Pulmonary artery endothelial cell (primary cell): ENCODE measurements at regions not wholly inside any gene's neighbourhood (a gene's known extent, or its start where the extent isn't known, plus 50 kb on each side); places are given as distances from the start of the nearest gene placed in this dataset.
"Not testable (repeated sequence)": the region's sequence is repeated elsewhere in the genome, so short reads cannot be mapped to it uniquely, and the experiment has no call there.

ENCODE experiments used
- DNase-seq: peaks from one replicate; pipeline ENCODE4 v3.0.0-alpha.2; 2011; ENCODE audit warnings: low read depth, low spot score

DNA sequence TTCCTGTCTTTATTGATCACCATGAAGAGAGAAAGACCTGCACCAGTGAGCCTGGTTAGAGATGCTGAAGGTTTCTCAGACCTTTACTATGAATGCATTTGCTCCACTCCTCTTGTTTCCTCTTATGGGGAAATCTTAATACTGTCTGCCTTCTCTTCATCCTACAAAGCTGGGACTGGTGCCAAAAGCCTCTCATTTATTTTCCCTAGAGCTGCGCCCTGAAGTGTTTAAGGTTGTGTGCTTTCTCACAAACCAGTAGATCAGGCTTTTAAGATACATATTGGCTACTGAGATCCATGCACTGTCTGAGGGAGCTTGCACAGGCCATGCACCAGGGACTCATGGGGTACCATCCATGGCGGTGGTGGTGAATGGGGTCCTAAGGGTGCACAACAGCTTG is 286.1 kb upstream of the PMFBP1 start:
- DNase-seq = no peak

DNA sequence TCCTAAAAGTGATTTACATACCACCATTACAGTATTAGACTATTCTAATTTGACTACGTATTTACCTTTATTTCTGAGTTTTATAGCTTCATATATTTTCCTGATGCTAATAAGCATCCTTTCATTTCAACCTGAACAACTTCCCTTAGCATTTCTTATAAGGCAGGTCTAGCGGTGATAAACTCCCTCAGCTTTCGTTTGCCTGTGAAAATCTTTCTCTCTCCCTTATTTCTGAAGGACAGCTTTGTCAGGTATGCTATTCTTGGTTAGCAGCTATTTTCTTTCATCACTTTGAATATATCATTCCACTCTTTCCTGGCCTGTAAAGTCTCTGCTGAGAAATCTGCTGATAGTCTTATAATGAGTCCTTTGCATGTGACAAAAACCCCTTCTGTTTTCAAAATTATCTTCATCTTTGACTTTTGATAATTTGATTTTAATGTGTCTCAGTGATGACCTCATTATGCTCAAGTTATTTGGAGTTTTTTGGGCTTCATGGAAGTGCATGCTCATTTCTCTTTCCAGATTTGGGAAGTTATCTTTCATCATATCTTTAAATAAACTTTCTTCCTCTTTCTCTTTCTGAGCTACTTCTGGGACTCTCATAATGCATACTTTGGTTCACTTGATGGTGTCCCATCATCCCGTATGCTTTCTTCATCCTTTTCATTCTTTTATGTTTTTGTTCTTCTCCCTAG is 285.4 kb upstream of the PMFBP1 start:
- no peak for DNase-seq

DNA sequence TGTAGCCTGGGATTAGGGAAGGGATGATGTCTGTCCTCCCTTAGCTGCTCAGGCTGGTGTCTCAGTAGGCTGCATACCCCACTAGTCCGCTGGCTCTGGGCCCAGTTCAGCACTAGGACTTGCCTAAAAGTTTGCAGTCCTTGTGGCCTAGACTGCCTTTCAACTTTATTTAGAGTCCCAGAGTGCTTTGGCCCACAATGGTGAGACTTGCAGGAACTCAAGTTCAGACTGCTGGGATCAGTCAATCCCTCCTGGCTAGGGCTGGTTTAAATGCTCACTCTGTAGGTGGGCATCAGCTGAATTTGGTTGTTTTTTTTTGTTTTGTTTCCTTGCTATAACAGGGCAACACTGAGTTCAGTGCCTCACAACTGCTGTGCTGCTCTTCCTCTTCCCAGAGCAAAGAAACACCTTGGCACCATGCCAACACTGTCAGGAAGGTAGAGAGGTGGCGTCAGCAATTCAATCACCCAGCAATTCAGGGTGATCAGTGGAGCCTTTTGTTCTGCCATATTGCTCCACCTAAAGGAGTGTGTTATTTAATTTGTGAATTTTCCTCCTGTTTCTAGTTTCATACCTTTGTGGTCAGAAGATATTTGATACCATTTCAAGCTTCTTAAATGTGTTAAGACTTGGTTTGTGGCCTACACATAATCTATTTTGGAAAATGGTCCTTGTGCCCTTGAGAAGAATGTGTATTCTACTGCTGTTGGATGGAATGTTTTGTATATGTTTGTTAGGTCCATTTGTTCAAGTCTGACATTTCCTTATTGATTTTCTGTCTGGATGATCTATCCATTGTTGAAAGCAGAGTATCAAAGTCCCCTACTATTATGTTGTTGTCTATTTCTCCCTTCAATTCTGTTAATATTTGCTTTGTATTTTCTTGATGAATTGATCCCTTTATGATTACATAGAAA is 284.0 kb upstream of the PMFBP1 start:
- no peak for DNase-seq

GRCh38 chr16:72453856-72454255 is 281.9 kb upstream of the PMFBP1 start:
- not testable (repeated sequence) for DNase-seq

GRCh38 chr16:72444696-72445095 is 272.7 kb upstream of the PMFBP1 start:
- no peak for DNase-seq

DNA sequence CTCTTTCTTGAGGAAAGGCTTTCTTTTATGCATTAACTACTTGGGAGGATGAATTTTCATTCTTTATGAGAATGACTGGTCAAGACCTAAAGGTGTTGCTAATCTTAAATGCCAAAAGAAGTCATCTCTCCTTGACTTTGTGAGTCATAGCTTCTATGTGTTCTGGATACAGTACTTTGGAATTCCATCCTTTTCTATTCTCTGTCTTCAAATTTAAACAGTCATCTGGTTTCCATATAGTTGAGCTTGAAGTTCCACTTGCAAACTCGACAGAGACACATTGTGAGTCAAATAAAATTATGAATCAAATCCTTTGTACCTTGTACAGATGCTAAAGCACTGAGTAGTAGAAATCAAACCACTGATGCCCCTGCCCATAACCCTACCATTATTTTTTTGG is 271.9 kb upstream of the PMFBP1 start:
- no peak for DNase-seq

DNA sequence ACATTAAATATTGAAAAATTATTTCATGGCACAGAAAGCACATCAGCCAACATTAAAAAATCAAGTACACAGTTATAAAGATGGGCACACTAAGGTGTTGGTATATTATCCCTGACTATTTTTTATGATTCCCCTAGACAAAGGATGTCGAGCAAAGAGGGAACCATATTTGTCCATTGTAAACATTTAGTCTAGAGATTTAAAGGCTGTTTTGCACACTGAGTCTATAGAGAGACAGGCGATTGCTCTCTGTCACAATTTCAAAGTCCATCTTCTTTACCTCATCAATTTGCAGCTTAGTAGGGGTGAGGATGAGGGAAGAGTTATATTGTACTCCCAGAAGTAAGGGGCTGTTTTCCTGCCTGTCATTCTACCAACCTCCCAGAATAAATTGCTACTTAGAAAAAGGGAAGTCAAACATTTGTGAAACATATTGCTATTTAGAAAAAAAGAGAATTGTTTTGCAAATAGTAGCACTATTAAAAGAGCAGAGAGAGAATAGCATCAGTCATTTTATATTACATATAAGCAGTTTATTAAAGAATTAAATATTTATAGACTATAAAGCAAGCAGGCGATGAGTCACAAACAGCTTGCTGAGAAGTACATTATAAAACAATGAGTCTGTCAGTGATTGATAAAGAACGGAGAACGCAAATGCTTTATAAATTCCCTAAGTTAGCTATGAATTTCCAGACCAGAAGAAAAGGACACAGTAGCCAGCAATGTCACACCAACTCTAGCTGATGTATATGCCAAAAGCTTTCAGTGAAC is 270.6 kb upstream of the PMFBP1 start:
- no peak for DNase-seq

DNA sequence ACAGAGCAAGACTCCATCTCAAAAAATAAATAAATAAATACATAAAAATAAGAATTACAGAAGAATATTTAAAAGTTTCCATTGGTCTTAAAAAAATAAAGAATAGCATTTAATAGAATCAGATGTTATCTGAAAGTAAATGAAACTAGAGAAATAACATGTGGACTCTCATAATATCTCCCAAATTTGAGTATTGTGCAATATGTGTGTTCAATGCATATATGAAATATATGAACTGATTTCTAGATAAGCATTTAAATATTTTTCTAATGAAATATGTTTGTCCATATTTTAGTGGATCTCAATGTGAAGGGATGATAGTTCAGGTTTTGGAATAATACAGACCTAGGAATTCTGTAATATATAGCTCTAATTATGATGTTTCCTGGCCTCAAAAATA is 265.9 kb upstream of the PMFBP1 start:
- DNase-seq = no peak

GRCh38 chr16:72434159-72434558 is 262.2 kb upstream of the PMFBP1 start:
- peak; percentile 7 for DNase-seq

DNA sequence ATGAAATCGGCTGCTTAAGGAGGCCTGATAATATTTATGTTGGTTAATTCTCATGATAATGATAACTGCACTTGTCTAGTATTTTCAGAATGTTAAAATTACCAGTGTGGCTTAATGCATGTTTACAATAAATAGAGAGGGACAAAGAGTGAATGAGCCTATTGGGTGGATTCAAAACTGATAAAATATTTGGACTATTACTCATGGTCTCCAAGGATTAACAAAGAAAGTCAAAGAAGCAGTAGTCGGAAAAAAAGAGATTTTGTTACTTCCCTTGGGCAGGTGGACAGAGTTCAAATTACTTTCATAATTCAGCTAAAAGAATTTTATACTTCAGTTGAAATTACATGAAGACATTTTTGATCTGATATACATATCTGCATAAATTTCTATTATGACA is 258.2 kb upstream of the PMFBP1 start:
- no peak for DNase-seq

- no peak for DNase-seq
Observed at GRCh38 chr16:72429671-72430081, 257.7 kb upstream of the PMFBP1 start.

DNA sequence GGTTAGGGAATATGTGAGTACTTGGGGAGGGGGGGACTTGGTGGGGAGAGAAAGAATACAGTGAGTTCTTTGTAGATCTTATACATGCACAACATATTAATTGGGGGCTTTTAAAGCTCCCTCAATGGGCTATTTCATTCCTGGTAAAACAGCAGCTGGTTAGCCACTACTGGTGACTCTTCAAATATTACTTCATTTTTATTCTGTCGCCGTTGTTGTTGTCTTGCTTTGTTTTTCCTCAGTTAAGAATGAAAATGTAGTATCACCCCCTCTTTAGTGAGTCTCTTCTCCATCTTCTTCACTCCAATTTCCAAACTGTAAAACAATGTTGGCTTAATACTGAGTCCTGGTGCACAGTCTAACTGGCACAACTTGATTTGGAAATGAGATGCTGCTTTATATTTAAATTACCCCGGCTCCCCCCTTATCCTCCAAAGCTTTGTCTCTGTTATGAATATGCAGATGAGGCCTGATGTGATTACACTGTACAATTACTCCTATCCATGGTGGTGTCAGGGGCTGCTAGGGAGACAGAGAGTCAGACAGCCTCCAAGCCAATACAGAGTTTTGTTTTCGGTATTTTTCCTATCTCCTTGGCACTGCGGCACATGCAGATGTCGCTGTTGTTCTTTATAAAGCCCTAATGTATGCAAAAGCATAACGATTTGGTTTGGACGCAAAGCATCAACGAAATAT is 256.9 kb upstream of the PMFBP1 start:
- DNase-seq = no peak

- DNase-seq = no peak
Observed at GRCh38 chr16:72427783-72428331, 255.9 kb upstream of the PMFBP1 start.

- no peak for DNase-seq
Observed at GRCh38 chr16:72427051-72427782, 255.3 kb upstream of the PMFBP1 start.

DNA sequence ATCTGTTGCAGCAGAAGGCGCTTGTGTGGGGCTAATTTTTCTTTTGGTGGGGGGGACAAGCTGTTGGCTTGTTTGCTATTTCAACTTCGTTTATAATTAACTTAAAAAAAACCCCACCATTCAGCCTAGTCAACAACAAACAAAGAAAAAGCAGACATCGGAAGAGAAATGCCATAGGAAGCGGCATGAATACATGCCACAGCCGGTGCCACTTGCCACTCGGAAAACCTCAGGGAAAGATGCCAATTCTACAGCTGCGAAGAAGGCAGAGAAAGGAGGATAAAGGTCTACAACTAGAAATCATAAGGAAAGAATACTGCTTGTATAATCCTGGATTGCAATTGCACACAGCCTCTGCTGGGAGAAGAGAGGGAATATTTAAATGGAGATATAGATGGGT is 254.4 kb upstream of the PMFBP1 start:
- no peak for DNase-seq

DNA sequence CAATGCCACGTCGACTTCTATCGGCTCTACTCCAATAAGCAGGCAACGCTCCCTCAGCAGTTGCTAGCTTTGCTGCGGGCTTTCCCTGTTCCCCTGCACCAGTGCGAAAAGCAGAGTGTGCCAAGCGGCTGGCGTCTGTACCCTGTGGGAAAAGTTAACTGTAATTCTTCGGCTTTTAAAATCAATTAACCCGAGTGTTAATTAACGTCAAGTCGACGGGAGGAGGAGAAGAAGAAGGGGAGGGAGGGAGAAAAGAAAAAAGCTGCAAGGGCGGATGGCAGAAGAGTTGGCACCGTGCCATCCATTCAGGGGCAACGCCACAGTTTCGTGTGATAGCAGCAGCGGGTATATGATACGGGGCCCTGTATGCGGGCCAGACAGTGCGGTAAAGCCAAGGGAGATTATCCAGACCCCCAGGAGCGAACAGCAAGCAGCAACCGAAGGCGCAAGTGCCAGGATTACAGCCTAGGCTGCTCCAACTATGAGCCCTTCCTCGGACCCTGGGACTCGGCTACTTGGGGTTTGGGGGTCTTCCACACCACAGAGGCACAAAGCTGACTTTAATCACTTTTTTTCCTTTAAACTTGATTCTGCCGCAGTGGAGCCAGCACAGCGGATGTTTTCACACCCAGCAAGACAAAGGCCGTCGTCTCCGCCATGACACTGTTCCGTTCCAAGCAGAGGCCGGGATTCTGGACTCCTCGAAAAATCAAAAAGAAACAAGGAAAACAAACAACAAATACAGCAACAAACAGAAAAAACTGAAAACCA is 253.8 kb upstream of the PMFBP1 start:
- DNase-seq = no peak

- no peak for DNase-seq
Observed at GRCh38 chr16:72424757-72425156, 252.8 kb upstream of the PMFBP1 start.

GRCh38 chr16:72422308-72422897 is 250.4 kb upstream of the PMFBP1 start:
- no peak for DNase-seq

DNA sequence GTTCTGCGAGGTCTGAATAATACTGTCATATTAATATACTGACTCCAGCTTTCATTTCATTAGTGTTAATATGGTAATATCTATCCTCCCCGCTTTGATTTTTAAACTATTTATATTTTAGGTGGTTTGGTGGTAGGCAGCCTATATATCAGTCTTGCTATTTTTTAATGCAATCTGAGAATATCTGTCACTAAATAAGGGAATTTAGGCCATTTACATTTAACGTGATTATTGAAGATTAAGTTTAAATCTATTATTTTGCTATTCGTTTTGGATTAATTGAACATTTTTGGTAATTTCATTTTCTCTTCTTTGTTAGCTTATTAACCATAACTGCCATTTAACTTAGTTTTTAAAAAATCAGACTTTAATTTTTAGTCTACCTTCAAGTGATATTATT is 247.7 kb upstream of the PMFBP1 start:
- DNase-seq = no peak
